ENCODE measurements at regions not wholly inside any gene's neighbourhood (a gene's known extent, or its start where the extent isn't known, plus 50 kb on each side); places are given as distances from the start of the nearest gene placed in this dataset.

DNA sequence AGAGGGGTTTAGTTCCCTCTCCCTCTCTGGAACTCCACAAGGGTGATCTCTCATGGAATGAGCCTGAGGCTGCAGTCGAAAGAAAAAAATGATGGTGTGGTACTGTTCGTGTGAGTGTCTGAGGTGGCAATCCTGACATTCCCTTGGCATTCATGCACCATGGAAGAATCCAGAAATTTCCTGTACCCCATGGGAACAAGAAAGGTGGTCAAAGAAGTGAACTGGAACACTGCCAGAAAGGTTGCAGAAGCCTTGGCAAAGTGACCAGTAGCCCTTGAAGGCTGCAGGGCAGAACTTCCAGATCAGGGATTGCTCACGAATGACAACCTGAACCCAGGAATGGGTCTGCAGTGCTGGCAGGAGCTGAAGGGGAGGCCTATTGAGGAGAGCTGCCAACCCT lies 394.7 kb downstream of the CD83 start:
- no peak for TF ChIP-seq CTCF (IDR thresholded peaks at IDR 0.05; ENCODE audit: low read depth, low read length)
- no peak overlapping the region for H3K4me3 ChIP-seq (ENCODE audit: low read depth, low read length)
- in situ Hi-C loops (cut with HindIII; ENCODE audit: low sequenced_read_pairs), result no loop called here
- DNase-seq (ENCODE audit: low read depth, low spot score), result no peak

DNA sequence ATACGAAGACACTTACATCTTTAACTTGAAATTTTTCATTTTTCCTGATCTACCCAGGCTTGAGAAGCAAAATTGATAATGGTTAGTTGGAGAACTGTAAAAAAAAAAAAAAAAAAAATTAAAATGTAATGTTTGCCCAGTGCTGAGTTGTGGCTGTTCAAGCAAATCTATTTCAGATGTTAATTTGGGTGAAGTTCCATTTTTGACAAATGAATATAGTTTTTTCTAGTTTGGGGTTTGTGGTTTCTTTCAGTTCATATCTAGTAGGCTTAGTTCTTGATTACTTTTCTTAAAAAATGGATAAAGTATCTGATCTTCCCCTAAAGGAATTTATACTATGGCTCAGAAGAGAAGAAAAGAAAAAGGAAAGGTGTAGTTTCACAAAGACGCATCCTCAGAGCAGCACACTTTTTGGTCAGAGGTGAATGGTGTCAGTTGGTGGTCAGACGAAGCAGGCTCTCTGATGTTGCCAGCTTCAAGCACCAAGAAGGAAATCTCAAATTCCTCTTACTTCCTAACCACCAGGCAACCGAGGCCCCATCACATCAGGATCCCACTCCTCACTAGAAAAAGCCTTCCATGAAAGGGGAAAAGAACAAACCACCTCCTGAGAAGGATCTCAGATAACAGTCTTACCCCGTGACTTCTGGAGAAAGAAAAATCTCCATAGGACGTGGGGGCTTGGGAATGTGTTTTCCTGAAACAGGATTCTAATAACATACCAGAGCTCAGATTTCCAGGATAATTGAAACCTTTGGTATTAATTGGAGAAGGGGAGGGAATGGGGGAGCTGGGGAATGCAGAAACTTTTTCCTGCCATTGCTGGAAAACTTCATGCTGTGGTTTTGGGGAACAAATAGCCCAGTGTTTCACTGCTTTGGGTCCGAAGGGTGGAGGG lies 396.2 kb downstream of the CD83 start:
- TF ChIP-seq CTCF (IDR thresholded peaks at IDR 0.05; ENCODE audit: low read depth, low read length), result no peak
- in situ Hi-C loops (cut with HindIII; ENCODE audit: low sequenced_read_pairs), result no loop called here
- no peak overlapping the region for H3K4me3 ChIP-seq (ENCODE audit: low read depth, low read length)
- no peak for DNase-seq (ENCODE audit: low read depth, low spot score)

DNA sequence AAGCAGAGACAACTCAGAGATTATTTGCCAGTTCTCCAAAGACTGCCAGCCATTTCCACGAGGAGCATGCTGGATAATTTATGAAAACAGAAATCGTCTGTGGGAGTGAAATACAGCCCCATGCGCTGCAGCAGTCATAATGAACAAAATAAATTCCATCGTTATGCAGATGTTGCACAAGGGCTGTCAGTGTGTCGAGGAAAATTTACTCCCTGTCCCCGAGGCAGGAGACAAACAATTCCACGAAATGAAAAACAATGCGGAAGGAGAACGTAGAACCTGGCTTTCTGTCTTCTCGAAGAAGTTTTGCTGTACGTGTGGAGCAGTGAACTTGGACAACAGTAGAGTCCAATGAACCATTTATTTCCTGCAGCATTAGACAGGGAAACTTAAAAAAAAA lies 399.4 kb downstream of the CD83 start:
- no peak overlapping the region for H3K4me3 ChIP-seq (ENCODE audit: low read depth, low read length)
- TF ChIP-seq CTCF (IDR thresholded peaks at IDR 0.05; ENCODE audit: low read depth, low read length), result no peak
- in situ Hi-C loops (cut with HindIII; ENCODE audit: low sequenced_read_pairs), result no loop called here
- DNase-seq (ENCODE audit: low read depth, low spot score), result no peak

DNA sequence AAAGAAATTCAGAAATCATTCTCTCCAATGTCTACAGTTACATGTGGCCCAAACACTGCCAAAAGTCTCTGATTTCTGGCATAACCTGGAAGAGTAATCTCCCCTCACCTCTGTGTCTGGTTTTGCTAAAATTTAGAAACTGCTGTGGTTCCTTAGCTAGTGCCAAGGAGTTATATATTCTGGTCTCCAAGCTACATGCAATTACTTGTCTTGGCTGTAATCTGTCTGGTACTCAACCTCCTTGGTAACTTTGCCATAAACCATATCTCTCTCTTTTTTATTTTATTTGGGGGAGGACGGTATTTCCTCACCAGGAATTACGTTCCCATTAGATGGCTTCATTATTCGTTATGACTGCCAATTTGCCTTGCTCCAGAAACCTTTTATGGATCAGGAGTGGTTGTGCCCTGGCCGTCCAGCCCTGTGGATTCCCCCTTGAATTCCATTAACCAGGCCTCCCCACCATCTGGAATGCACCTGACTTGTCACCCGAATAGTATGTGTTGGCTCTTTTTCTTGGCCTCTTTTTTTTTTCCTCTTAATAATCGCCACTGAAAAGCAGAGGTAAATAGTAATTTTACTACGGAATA lies 400.0 kb downstream of the CD83 start:
- no peak for DNase-seq (ENCODE audit: low read depth, low spot score)
- in situ Hi-C loops (cut with HindIII; ENCODE audit: low sequenced_read_pairs), result no loop called here
- H3K4me3 ChIP-seq (ENCODE audit: low read depth, low read length), result no peak overlapping the region
- TF ChIP-seq CTCF (IDR thresholded peaks at IDR 0.05; ENCODE audit: low read depth, low read length), result no peak

DNA sequence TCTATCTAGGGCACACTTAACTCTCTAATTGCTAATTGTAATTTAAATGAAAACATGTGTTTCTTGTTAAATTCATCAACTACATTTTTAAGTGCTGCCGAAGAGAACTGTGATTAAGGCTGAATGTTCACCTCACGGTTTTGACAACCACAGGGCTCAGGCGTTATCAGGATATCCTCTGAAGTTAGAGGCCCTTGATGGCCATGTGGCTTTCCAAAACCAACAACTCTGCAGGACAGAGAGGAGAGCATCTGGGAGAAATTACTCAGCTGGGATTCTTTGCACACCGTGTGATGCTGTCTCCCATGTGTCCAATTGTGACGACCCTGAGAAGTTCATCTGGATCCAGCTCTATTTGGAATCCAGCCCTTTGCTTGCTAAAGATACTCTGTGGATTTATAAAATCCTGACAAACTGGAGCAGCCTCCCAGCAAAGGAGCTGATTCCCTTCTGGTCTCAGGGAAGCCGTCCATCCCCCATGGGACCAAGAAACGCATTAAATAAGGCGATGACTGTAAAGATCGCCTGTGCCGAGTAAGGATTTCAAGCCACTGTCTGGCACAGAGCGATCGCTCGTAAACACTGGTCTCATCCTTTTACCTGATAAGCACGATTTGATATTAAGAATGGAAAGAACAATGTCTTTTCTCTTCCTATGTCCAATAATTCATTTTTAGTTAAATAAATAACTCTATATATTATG lies 401.1 kb downstream of the CD83 start:
- H3K4me3 ChIP-seq (ENCODE audit: low read depth, low read length), result no peak overlapping the region
- no peak for TF ChIP-seq CTCF (IDR thresholded peaks at IDR 0.05; ENCODE audit: low read depth, low read length)
- no peak for DNase-seq (ENCODE audit: low read depth, low spot score)
- in situ Hi-C loops (cut with HindIII; ENCODE audit: low sequenced_read_pairs), result no loop called here

- no peak for TF ChIP-seq CTCF (IDR thresholded peaks at IDR 0.05; ENCODE audit: low read depth, low read length)
- in situ Hi-C loops (cut with HindIII; ENCODE audit: low sequenced_read_pairs), result no loop called here
- DNase-seq (ENCODE audit: low read depth, low spot score), result no peak
- no peak overlapping the region for H3K4me3 ChIP-seq (ENCODE audit: low read depth, low read length)
These were observed 402.5 kb downstream of the CD83 start for GRCh38 chr6:14520029-14520428.

All from astrocyte of the spinal cord (primary cell).